ENCODE measurements at regions not wholly inside any gene's neighbourhood (a gene's known extent, or its start where the extent isn't known, plus 50 kb on each side); places are given as distances from the start of the nearest gene placed in this dataset.

- TF ChIP-seq CTCF (IDR thresholded peaks at IDR 0.05) (no peak), POLR2AphosphoS5 (IDR thresholded peaks at IDR 0.05) (no peak), POLR2A (IDR thresholded peaks at IDR 0.05) (no peak)
These were observed 125.1 kb upstream of the ZBTB20 start for GRCh38 chr3:115272036-115272824.
